ENCODE measurements at regions not wholly inside any gene's neighbourhood (a gene's known extent, or its start where the extent isn't known, plus 50 kb on each side); places are given as distances from the start of the nearest gene placed in this dataset.

- no peak for ATAC-seq
- H3K4me2 ChIP-seq (ENCODE audit: low read length) = no peak overlapping the region
- H3K9ac ChIP-seq (ENCODE audit: low read length) = no peak overlapping the region
- TF ChIP-seq EZH2 (IDR thresholded peaks at IDR 0.05) (no peak), JUND (IDR thresholded peaks at IDR 0.05) (no peak), CEBPB (IDR thresholded peaks at IDR 0.05; ENCODE audit: low read depth) (no peak), YY1 (IDR thresholded peaks at IDR 0.05; ENCODE audit: extremely low read depth, insufficient replicate concordance, low read depth, low read length) (no peak), ELF1 (IDR thresholded peaks at IDR 0.05; ENCODE audit: borderline replicate concordance, low read depth) (no peak), POLR2A (IDR thresholded peaks at IDR 0.05; ENCODE audit: borderline replicate concordance, extremely low read depth, insufficient read depth, insufficient read length) (no peak), REST (IDR thresholded peaks at IDR 0.05; ENCODE audit: low read depth) (no peak), SIN3A (IDR thresholded peaks at IDR 0.05; ENCODE audit: low read depth) (no peak), TCF7L2 (IDR thresholded peaks at IDR 0.05; ENCODE audit: borderline replicate concordance, extremely low read depth, insufficient read depth, insufficient read length) (no peak), EZH2phosphoT487 (IDR thresholded peaks at IDR 0.05; ENCODE audit: borderline replicate concordance) (no peak), ZFX (IDR thresholded peaks at IDR 0.05) (no peak), FOSL1 (IDR thresholded peaks at IDR 0.05; ENCODE audit: low read depth) (no peak), POLR2AphosphoS5 (IDR thresholded peaks at IDR 0.05; ENCODE audit: low read depth, low read length) (no peak), SRF (IDR thresholded peaks at IDR 0.05; ENCODE audit: low read depth) (no peak), RAD21 (IDR thresholded peaks at IDR 0.05; ENCODE audit: low read depth) (no peak), SP1 (IDR thresholded peaks at IDR 0.05; ENCODE audit: low read depth) (no peak)
- TF ChIP-seq, protein P1, sequence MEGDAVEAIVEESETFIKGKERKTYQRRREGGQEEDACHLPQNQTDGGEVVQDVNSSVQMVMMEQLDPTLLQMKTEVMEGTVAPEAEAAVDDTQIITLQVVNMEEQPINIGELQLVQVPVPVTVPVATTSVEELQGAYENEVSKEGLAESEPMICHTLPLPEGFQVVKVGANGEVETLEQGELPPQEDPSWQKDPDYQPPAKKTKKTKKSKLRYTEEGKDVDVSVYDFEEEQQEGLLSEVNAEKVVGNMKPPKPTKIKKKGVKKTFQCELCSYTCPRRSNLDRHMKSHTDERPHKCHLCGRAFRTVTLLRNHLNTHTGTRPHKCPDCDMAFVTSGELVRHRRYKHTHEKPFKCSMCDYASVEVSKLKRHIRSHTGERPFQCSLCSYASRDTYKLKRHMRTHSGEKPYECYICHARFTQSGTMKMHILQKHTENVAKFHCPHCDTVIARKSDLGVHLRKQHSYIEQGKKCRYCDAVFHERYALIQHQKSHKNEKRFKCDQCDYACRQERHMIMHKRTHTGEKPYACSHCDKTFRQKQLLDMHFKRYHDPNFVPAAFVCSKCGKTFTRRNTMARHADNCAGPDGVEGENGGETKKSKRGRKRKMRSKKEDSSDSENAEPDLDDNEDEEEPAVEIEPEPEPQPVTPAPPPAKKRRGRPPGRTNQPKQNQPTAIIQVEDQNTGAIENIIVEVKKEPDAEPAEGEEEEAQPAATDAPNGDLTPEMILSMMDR (IDR thresholded peaks at IDR 0.05 in 2 of 3, conservative IDR thresholded peaks at IDR 0.05 in 1 of 3; ENCODE audit: borderline replicate concordance in 1 of 3, insufficient read depth in 1 of 3, low read depth in 2 of 3, low read length in 2 of 3) = no peak
- TF ChIP-seq, protein P2, sequence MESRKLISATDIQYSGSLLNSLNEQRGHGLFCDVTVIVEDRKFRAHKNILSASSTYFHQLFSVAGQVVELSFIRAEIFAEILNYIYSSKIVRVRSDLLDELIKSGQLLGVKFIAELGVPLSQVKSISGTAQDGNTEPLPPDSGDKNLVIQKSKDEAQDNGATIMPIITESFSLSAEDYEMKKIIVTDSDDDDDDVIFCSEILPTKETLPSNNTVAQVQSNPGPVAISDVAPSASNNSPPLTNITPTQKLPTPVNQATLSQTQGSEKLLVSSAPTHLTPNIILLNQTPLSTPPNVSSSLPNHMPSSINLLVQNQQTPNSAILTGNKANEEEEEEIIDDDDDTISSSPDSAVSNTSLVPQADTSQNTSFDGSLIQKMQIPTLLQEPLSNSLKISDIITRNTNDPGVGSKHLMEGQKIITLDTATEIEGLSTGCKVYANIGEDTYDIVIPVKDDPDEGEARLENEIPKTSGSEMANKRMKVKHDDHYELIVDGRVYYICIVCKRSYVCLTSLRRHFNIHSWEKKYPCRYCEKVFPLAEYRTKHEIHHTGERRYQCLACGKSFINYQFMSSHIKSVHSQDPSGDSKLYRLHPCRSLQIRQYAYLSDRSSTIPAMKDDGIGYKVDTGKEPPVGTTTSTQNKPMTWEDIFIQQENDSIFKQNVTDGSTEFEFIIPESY (IDR thresholded peaks at IDR 0.05; ENCODE audit: extremely low read depth, insufficient replicate concordance, low read length) = no peak
- TF ChIP-seq, protein P3, sequence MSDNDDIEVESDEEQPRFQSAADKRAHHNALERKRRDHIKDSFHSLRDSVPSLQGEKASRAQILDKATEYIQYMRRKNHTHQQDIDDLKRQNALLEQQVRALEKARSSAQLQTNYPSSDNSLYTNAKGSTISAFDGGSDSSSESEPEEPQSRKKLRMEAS (IDR thresholded peaks at IDR 0.05) = no peak
- TF ChIP-seq, protein P4, sequence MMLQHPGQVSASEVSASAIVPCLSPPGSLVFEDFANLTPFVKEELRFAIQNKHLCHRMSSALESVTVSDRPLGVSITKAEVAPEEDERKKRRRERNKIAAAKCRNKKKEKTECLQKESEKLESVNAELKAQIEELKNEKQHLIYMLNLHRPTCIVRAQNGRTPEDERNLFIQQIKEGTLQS (IDR thresholded peaks at IDR 0.05) = no peak
- BruUV-seq (replicated peaks) = no TSS peak
- peaks cover 18% of the 10 kb centered on the region for H3K27me3 ChIP-seq (ENCODE audit: insufficient read depth, low read length)
- H3K36me3 ChIP-seq (ENCODE audit: control insufficient read depth in 1 of 2, insufficient read depth in 2 of 2, low read length in 2 of 2) = no peaks in the 10 kb centered on the region
- ChIA-PET POLR2A (no interaction called here), CTCF (no interaction called here), RAD21 (ENCODE audit: low non-redundant PET in 1 of 2, low total read pairs in 2 of 2, uncharacterized antibody in 2 of 2, unreplicated experiment in 2 of 2) (no interaction called here)
- no peaks in the 10 kb centered on the region for H4K20me1 ChIP-seq (ENCODE audit: insufficient read depth)
- intact Hi-C loops (cut with micrococcal nuclease) = no loop called here
- no peak overlapping the region for H3K27ac ChIP-seq (ENCODE audit: low read depth, low read length)
- DNase-seq (ENCODE audit: low read depth, low spot score) = no peak
- no peaks in the 10 kb centered on the region for H3K9me2 ChIP-seq (ENCODE audit: insufficient read depth)
- H3K79me2 ChIP-seq (ENCODE audit: insufficient read depth, low read length) = no peaks in the 10 kb centered on the region
- no peak overlapping the region for H2AFZ ChIP-seq (ENCODE audit: low read depth, low read length, poor library complexity, severe bottlenecking)
- no peaks in the 10 kb centered on the region for H3K9me3 ChIP-seq (ENCODE audit: control insufficient read depth in 1 of 2, insufficient read depth in 1 of 2, low read depth in 1 of 2, low read length in 2 of 2)
- no peaks in the 10 kb centered on the region for H3K4me1 ChIP-seq (ENCODE audit: control insufficient read depth in 1 of 2, insufficient read depth in 2 of 2, low read length in 2 of 2)
- no peak overlapping the region for H3K4me3 ChIP-seq (replicated peaks in 1 of 2; ENCODE audit: low read depth in 1 of 2, low read length in 2 of 2)
These were observed 75.5 kb upstream of the HMGCLL1 start for GRCh38 chr6:55654445-55654844.
